ENCODE measurements at regions not wholly inside any gene's neighbourhood (a gene's known extent, or its start where the extent isn't known, plus 50 kb on each side); places are given as distances from the start of the nearest gene placed in this dataset.

DNA sequence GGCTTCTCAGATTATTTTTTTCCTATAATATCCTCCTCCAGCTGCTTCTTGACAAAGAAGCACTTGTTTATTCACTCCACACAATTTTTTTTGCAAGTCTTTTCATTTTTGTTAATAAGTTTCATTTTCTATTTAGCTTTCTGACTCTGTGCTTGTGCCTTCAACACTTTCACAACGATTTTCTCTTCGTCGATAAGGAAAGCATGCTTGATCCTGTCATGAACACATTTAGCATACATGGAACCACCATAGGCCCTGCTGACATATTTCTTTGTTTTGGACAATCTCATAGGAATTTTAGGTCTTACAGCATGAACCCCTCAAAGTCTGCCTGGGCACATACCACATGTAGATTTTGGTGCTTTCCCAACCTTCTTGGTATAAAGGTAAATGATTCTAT, 346.0 kb downstream of the KCNRG start:
- no peak overlapping the region for H4K91ac ChIP-seq (ENCODE audit: insufficient read depth, low read depth, low read length)
- H3K4me1 ChIP-seq (ENCODE audit: control insufficient read depth, insufficient read depth, low read length) = peaks cover 14% of the 10 kb centered on the region
- peaks cover 3% of the 10 kb centered on the region; the same call in 1 of the 2 replicates for H3K27me3 ChIP-seq (ENCODE audit: control insufficient read depth, insufficient read depth, low read length)
- H3K4me2 ChIP-seq (ENCODE audit: low read depth, low read length) = no peak overlapping the region
- in situ Hi-C loops (cut with MboI; ENCODE audit: low sequenced_read_pairs) = no loop called here
- TF ChIP-seq RCOR1 (IDR thresholded peaks at IDR 0.05; ENCODE audit: insufficient replicate concordance, low read length) (no peak), CHD1 (IDR thresholded peaks at IDR 0.05; ENCODE audit: low read depth, low read length) (no peak), RAD21 (IDR thresholded peaks at IDR 0.05; ENCODE audit: low read length) (no peak), MXI1 (IDR thresholded peaks at IDR 0.05; ENCODE audit: borderline replicate concordance, low read depth, low read length) (no peak), SMC3 (IDR thresholded peaks at IDR 0.05; ENCODE audit: low read depth, low read length) (no peak), POLR2A (IDR thresholded peaks at IDR 0.05; ENCODE audit: low read depth, low read length) (no peak), BHLHE40 (IDR thresholded peaks at IDR 0.05; ENCODE audit: low read depth, low read length) (no peak), RFX5 (IDR thresholded peaks at IDR 0.05; ENCODE audit: low read depth, low read length) (no peak), MAFK (IDR thresholded peaks at IDR 0.05; ENCODE audit: low read depth, low read length) (no peak), CEBPB (IDR thresholded peaks at IDR 0.05; ENCODE audit: low read depth, low read length) (no peak), NFE2L2 (IDR thresholded peaks at IDR 0.05; ENCODE audit: low read depth, low read length) (no peak), MAZ (IDR thresholded peaks at IDR 0.05; ENCODE audit: borderline replicate concordance, low read depth, low read length) (no peak), FOS (IDR thresholded peaks at IDR 0.05; ENCODE audit: low read depth, low read length) (no peak)
- TF ChIP-seq, protein P1, sequence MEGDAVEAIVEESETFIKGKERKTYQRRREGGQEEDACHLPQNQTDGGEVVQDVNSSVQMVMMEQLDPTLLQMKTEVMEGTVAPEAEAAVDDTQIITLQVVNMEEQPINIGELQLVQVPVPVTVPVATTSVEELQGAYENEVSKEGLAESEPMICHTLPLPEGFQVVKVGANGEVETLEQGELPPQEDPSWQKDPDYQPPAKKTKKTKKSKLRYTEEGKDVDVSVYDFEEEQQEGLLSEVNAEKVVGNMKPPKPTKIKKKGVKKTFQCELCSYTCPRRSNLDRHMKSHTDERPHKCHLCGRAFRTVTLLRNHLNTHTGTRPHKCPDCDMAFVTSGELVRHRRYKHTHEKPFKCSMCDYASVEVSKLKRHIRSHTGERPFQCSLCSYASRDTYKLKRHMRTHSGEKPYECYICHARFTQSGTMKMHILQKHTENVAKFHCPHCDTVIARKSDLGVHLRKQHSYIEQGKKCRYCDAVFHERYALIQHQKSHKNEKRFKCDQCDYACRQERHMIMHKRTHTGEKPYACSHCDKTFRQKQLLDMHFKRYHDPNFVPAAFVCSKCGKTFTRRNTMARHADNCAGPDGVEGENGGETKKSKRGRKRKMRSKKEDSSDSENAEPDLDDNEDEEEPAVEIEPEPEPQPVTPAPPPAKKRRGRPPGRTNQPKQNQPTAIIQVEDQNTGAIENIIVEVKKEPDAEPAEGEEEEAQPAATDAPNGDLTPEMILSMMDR (conservative IDR thresholded peaks at IDR 0.05; ENCODE audit: low read depth, low read length) = no peak
- TF ChIP-seq, protein P2, sequence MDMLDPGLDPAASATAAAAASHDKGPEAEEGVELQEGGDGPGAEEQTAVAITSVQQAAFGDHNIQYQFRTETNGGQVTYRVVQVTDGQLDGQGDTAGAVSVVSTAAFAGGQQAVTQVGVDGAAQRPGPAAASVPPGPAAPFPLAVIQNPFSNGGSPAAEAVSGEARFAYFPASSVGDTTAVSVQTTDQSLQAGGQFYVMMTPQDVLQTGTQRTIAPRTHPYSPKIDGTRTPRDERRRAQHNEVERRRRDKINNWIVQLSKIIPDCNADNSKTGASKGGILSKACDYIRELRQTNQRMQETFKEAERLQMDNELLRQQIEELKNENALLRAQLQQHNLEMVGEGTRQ (IDR thresholded peaks at IDR 0.05; ENCODE audit: low read depth, low read length) = no peak
- TF ChIP-seq, protein P3, sequence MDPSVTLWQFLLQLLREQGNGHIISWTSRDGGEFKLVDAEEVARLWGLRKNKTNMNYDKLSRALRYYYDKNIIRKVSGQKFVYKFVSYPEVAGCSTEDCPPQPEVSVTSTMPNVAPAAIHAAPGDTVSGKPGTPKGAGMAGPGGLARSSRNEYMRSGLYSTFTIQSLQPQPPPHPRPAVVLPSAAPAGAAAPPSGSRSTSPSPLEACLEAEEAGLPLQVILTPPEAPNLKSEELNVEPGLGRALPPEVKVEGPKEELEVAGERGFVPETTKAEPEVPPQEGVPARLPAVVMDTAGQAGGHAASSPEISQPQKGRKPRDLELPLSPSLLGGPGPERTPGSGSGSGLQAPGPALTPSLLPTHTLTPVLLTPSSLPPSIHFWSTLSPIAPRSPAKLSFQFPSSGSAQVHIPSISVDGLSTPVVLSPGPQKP (IDR thresholded peaks at IDR 0.05; ENCODE audit: borderline replicate concordance, low read depth, low read length) = no peak
- no peak overlapping the region for H3K27ac ChIP-seq (ENCODE audit: insufficient read depth, low read length)
- H3K56ac ChIP-seq (ENCODE audit: extremely low read depth, insufficient read depth, low read length) = no peak overlapping the region
- H3K9ac ChIP-seq (ENCODE audit: low read depth, low read length) = no peak overlapping the region
- BruUV-seq (replicated peaks) = no TSS peak
- H3K9me1 ChIP-seq (ENCODE audit: insufficient read depth, low read length) = peaks cover 9% of the 10 kb centered on the region; the same call in 1 of the 2 replicates
- no peak overlapping the region for H4K8ac ChIP-seq (ENCODE audit: low read depth in 2 of 2, low read length in 2 of 2)
- no peak overlapping the region for H3K4ac ChIP-seq (ENCODE audit: low read depth, low read length)
- no peaks in the 10 kb centered on the region for H3K79me1 ChIP-seq (ENCODE audit: low read depth in 1 of 2, low read length in 2 of 2)
- no peak overlapping the region for H2BK20ac ChIP-seq (ENCODE audit: low read depth, low read length)
- no peaks in the 10 kb centered on the region for H3K9me3 ChIP-seq (ENCODE audit: control insufficient read depth, insufficient read depth, low read length)
- POLR2A ChIA-PET (ENCODE audit: unreplicated experiment) = no interaction called here
- no peak overlapping the region for H2AK5ac ChIP-seq (ENCODE audit: low read depth, low read length)
- H2BK5ac ChIP-seq (ENCODE audit: low read depth, low read length, poor library complexity, severe bottlenecking) = no peak overlapping the region
- no peak overlapping the region for H2BK120ac ChIP-seq (ENCODE audit: low read depth, low read length)
- no peaks in the 10 kb centered on the region for H3K36me3 ChIP-seq (ENCODE audit: control insufficient read depth, insufficient read depth, low read length)
- H2AK9ac ChIP-seq (replicated peaks; ENCODE audit: low read depth, low read length, poor library complexity) = no peak overlapping the region
- no peak overlapping the region for H4K5ac ChIP-seq (ENCODE audit: low read depth, low read length)
- H3K4me3 ChIP-seq (ENCODE audit: insufficient read depth, low read depth, low read length) = no peak overlapping the region
- H2BK15ac ChIP-seq (ENCODE audit: low read depth, low read length) = no peak overlapping the region
- no peaks in the 10 kb centered on the region for H4K20me1 ChIP-seq (ENCODE audit: insufficient read depth, low read length)
- WGBS, 2 experiments (ENCODE audit: extremely low coverage in 2 of 2, insufficient read length in 1 of 2) = no CpG with 5 or more reads among the region's 3 CpGs
- H2AFZ ChIP-seq (replicated peaks; ENCODE audit: low read length, poor library complexity) = no peak overlapping the region
- DNase-seq (no peak), ATAC-seq (ENCODE audit: low read depth) (no peak)
- intact Hi-C loops (cut with micrococcal nuclease) = no loop called here
- CTCF ChIA-PET = no interaction called here
- dilution Hi-C loops (cut with HindIII; ENCODE audit: low sequenced_read_pairs, unreplicated experiment) = no loop called here
- no peak overlapping the region for H3K14ac ChIP-seq (replicated peaks; ENCODE audit: low read depth, low read length)
- no peak overlapping the region for H3K23ac ChIP-seq (ENCODE audit: low read depth, low read length)
- no peak overlapping the region for H3K18ac ChIP-seq (ENCODE audit: low read depth, low read length)
